ENCODE measurements at regions not wholly inside any gene's neighbourhood (a gene's known extent, or its start where the extent isn't known, plus 50 kb on each side); places are given as distances from the start of the nearest gene placed in this dataset.
"Not testable (repeated sequence)": the region's sequence is repeated elsewhere in the genome, so short reads cannot be mapped to it uniquely, and the experiment has no call there.

DNA sequence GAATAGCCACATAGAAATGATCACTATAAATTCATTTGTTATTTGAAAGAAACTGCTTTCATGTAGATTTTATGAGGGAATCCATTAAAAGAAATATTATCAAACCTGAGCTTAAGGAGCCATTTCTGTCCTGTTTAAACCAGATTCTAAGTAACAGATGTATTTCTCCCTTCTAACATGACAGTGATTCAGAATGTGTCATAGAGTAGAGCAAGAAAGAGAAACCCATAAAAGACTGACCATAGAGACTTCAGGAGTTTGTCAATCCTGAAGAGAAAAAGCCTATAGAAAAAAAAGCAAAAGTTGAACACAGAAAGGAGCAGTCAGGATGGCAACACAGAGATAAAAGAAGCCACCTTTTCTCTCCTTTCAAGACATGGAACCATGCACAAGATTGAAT, 390.6 kb downstream of the PRIM2 start:
- H3K4me3 Mint-ChIP-seq; H3K27ac Mint-ChIP-seq; H3K4me1 Mint-ChIP-seq (ENCODE audit: low read depth); H3K27me3 Mint-ChIP-seq; H3K36me3 Mint-ChIP-seq (ENCODE audit: low read depth); DNase-seq; H3K9me3 Mint-ChIP-seq: not testable (repeated sequence)

DNA sequence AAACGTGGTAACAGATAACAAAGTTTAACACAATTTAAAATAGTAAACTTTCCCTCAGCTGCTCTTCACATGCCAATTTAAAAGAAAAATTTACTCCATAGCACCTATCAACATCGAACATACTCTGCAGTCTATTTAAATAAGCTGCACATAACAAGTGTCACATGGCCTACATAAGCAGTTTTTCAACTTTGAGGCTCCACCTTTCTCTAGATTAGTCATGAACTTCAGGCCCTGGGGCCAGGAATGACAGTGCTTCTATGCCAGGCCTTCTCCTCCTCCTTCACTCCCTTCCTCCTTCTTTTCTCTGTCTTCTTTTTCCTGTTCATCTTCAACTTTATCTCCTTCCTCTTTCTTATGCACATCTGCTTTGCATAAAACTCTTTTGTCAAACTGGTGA, 405.1 kb downstream of the PRIM2 start:
- not testable (repeated sequence) for H3K4me3 Mint-ChIP-seq; H3K4me1 Mint-ChIP-seq (ENCODE audit: low read depth); H3K27me3 Mint-ChIP-seq

DNA sequence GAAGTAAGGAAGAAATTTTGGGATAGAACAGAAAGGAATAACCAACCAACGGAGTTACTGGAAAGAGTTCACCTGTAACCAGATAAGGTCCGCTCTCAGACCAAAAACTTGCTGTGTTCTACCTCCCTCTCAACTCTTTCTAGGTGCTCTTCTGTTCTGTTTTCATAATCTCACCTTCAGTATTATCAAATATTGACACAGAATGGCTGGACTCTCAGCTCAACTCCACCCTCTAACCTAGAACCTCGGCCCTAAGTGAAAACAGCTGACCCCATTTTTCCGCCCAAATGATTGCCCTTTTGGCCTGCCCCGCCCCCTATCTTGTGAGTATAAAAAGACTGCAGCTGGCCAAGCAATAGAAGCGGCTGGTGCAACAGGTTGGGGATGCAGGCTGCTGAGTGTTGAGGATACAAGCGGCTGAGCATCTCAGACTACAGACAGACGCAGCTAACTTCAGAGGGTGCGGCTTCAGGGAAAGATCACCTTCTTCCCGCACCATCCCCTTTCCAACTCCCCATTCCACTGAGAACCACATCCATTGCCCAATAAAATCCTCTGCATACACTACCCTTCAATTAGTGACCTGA, 406.5 kb downstream of the PRIM2 start:
- not testable (repeated sequence) for H3K4me3 Mint-ChIP-seq; H3K4me1 Mint-ChIP-seq (ENCODE audit: low read depth); H3K9me3 Mint-ChIP-seq; H3K27me3 Mint-ChIP-seq; DNase-seq; H3K36me3 Mint-ChIP-seq (ENCODE audit: low read depth); H3K27ac Mint-ChIP-seq

More for the DNA sequence above, 405.1 kb downstream of the PRIM2 start:
- H3K9me3 Mint-ChIP-seq; H3K27ac Mint-ChIP-seq; H3K36me3 Mint-ChIP-seq (ENCODE audit: low read depth); DNase-seq: not testable (repeated sequence)

DNA sequence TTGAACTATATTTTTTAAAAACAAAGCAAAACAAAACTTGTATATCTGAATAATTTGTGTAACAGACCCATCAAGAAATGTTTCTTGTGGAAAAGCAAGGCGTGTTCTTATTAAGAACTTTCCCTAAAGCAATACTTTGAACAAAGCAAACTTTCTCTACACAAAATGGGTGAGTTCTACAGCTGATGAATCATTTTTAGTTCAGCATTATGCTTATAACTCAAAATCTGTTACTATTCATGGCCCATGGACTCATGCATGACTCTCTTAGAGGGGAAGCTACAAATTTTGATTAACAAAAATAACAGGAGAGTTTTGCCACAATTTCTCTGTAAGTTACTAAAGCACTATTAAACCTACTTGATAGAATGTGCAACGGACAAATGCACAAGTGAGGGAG, 412.0 kb downstream of the PRIM2 start:
- not testable (repeated sequence) for H3K4me3 Mint-ChIP-seq; H3K9me3 Mint-ChIP-seq; H3K36me3 Mint-ChIP-seq (ENCODE audit: low read depth); DNase-seq; H3K27ac Mint-ChIP-seq; H3K27me3 Mint-ChIP-seq; H3K4me1 Mint-ChIP-seq (ENCODE audit: low read depth)

DNA sequence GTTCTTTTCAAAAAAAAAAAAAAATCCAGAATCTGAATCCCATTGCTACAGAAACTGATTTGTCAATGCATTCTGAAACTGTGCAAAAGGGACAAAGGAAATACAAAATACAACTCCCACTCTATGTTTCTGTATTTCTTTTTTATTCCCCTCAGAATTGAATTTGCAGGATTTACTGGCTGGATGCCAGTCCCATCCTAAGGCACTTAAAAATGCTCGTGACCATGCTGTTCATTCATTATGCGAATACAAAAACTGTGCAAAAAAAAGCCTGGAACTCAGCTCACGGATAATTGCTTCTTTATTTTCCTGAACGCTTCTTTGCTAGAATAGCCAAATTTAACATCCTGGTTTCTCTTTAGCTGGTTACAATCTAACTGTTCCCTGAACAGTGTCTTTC, 413.3 kb downstream of the PRIM2 start:
- H3K27me3 Mint-ChIP-seq; H3K4me1 Mint-ChIP-seq (ENCODE audit: low read depth): not testable (repeated sequence)

DNA sequence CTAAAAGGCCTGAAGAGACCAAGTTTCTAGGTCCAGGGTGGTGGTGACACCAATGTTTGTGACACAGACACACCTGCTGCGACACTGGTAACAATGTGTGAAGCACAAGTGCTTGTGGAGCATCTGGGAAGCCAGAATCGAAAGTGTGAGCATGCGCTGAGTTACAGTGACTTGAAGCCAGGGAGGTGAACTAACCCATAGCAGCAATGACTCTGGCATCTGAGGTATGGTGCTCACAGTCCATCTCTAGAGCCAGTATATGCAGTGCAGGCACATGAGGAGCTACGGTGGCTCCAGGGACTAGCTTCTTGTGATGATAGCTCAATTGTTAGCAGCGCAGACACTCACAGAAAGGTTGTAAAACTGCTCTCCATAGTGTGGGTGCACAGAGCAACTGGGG, 430.3 kb downstream of the PRIM2 start:
- H3K36me3 Mint-ChIP-seq (ENCODE audit: low read depth), result not testable (repeated sequence)

More for the DNA sequence above, 413.3 kb downstream of the PRIM2 start:
- H3K36me3 Mint-ChIP-seq (ENCODE audit: low read depth); H3K4me3 Mint-ChIP-seq; H3K9me3 Mint-ChIP-seq; H3K27ac Mint-ChIP-seq; DNase-seq: not testable (repeated sequence)

DNA sequence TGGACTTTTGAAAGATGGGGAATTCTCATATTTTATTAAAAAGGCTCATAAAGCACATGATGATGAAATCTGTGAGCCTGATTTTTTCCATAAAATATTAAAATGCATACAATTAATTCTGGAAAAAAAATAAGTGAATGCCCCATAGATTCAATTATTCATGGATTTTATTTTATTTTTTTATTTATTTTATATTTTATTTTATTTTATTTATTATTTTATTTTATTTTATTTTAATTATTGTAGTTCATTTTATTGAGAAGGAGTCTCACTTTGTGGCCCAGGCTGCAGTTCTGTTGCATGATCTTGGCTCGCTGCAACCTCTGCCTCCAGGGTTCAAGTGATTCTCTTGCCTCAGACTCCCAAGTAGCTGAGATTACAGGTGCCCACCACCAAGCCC, 442.4 kb downstream of the PRIM2 start:
- not testable (repeated sequence) for H3K36me3 Mint-ChIP-seq (ENCODE audit: low read depth); H3K4me3 Mint-ChIP-seq; H3K9me3 Mint-ChIP-seq

More for the DNA sequence above, 430.3 kb downstream of the PRIM2 start:
- DNase-seq; H3K9me3 Mint-ChIP-seq; H3K4me1 Mint-ChIP-seq (ENCODE audit: low read depth); H3K4me3 Mint-ChIP-seq; H3K27ac Mint-ChIP-seq; H3K27me3 Mint-ChIP-seq: not testable (repeated sequence)

DNA sequence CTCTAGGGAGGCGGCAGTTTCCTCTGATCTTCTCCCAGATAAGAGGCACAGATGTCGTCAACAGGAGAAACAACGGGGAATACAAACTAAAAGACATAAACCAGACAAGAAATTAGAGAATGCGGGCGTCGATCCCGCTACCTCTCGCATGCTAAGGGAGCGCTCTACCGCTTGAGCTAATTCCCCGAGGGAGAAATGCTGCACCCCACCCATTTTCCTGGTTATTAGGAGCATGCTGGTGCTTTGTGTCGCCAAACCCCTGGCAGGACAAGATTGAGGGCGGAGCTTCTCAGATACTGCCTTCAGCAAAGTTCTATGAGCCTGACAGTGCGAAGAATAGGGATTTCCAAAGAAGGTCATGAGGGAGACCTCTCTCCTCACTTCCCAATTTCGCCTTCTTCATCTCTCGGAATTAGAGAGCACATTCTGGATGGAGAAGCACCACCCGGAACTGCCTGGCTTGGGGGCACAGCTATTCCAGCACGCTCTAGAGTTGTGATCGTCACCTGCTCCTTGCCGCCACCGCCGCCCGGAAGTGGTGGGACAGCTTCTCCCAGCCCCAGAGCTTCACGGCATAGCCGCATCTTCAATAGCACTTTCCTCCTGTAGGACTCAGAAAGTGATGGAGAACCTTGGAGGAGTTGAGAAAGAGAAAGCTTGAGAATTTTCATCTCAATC, 475.4 kb downstream of the PRIM2 start:
- not testable (repeated sequence) for H3K27ac Mint-ChIP-seq; DNase-seq; H3K36me3 Mint-ChIP-seq (ENCODE audit: low read depth); H3K9me3 Mint-ChIP-seq
- Mint-ChIP-seq H3K4me3 (peak overlapping the region; percentile 10), H3K27me3 (peaks cover 46% of the 10 kb centered on the region), H3K4me1 (ENCODE audit: low read depth) (peaks cover 12% of the 10 kb centered on the region)

More for the DNA sequence above, 442.4 kb downstream of the PRIM2 start:
- not testable (repeated sequence) for DNase-seq; H3K27me3 Mint-ChIP-seq; H3K27ac Mint-ChIP-seq; H3K4me1 Mint-ChIP-seq (ENCODE audit: low read depth)

DNA sequence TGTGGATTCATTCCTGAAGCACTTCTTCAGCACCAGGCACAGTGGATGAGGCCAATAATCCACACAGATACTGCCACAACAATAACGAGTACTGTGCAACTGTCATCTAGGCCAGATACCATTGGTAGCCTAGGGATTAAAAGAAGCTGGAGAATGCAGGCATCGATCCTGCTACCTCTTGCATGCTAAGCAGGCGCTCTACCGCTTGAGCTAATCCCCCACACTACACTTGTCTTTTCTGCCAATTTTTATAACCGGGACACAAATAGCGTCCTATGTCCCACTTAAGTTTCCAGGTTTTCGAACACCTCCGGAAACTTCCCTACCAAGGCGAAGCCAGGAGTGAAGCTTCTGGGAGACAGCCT, 475.9 kb downstream of the PRIM2 start:
- not testable (repeated sequence) for DNase-seq

DNA sequence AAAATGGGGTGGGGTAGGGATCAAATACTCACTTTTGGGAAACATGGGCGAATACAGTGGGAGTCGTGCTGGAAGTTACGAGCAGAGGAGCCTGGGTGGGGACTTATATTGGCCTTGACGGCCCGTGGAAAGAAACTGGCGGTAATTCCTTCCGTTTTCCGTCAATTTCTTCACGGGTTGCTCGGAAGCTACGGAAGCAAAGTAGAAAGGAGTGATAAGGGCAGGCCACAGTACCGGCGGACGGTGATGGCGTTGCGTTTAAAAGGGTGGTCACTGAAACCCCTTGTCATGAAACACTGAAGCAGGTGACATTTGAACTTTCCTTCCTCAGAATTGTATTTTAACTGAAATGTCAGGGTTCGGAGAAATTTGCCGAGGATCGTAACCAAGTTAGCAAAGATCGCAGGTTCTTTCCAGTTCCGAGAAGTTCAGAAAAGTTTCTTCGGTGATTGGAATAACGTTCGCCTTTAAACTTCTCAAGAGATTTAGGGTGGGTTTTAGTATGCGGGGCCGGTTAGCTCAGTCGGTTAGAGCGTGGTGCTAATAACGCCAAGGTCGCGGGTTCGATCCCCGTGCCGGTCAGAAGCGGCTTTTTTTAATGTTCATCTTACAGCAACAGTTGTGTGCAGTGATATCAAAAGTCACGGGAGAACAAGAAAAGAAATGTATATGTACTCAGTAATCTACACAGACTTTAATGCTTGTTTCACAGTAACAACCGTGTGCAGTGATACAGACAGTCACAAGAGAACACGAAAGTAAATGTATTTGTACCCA, 482.5 kb downstream of the PRIM2 start:
- H3K4me1 Mint-ChIP-seq (ENCODE audit: low read depth); H3K9me3 Mint-ChIP-seq; DNase-seq; H3K36me3 Mint-ChIP-seq (ENCODE audit: low read depth): not testable (repeated sequence)
- Mint-ChIP-seq H3K27me3 (peaks cover 36% of the 10 kb centered on the region), H3K27ac (peak overlapping the region; percentile 83), H3K4me3 (peak overlapping the region; percentile 59)

More for the DNA sequence above, 475.9 kb downstream of the PRIM2 start:
- H3K4me1 Mint-ChIP-seq (ENCODE audit: low read depth), result peaks cover 12% of the 10 kb centered on the region
- H3K27me3 Mint-ChIP-seq, result peaks cover 46% of the 10 kb centered on the region
- H3K27ac Mint-ChIP-seq; H3K4me3 Mint-ChIP-seq; H3K9me3 Mint-ChIP-seq; H3K36me3 Mint-ChIP-seq (ENCODE audit: low read depth): not testable (repeated sequence)

DNA sequence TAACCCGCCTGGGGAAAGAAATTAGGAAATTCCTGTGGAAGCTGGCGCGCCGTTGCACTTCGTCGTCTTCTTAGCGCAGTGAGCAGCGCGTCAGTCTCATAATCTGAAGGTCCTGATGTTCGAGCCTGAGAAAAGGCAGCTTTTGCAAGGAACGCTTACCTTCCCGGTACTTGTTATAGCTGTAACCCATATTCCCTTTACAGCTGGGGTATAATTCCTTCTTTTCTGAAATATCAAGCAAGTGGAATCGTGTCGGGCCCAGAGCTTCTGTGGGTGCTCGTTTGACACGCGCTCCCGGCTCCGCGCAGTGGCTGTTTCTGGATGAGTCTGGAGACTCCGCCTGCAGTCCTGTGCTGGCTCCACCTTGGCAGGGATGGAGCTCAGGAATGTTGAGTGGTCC, 491.2 kb downstream of the PRIM2 start:
- peaks cover 39% of the 10 kb centered on the region for H3K27me3 Mint-ChIP-seq
- not testable (repeated sequence) for H3K4me3 Mint-ChIP-seq

DNA sequence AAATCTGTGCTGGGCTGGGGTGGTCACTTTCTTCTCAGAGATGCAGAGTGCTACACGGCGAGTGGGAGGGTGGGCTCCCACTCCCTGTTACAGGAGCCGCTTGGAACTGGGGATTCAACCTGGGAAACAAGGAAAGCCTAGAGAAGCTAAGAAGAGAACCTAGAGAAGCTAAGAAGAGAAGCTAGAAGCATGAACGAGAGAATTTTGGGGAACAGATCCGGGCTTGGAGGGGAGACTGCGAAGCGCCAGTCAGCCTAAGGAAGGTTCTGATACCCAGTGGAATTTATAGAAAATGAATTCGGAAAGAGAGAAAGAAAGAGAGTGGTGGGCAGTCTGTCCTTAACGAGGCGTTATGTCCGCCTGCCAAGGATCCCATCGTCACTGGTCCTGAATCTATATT, 492.0 kb downstream of the PRIM2 start:
- not testable (repeated sequence) for H3K4me1 Mint-ChIP-seq (ENCODE audit: low read depth); H3K4me3 Mint-ChIP-seq; H3K9me3 Mint-ChIP-seq; H3K27ac Mint-ChIP-seq; H3K36me3 Mint-ChIP-seq (ENCODE audit: low read depth); DNase-seq
- H3K27me3 Mint-ChIP-seq, result peaks cover 43% of the 10 kb centered on the region

More for the DNA sequence above, 491.2 kb downstream of the PRIM2 start:
- H3K4me1 Mint-ChIP-seq (ENCODE audit: low read depth); H3K9me3 Mint-ChIP-seq; DNase-seq; H3K27ac Mint-ChIP-seq; H3K36me3 Mint-ChIP-seq (ENCODE audit: low read depth): not testable (repeated sequence)

DNA sequence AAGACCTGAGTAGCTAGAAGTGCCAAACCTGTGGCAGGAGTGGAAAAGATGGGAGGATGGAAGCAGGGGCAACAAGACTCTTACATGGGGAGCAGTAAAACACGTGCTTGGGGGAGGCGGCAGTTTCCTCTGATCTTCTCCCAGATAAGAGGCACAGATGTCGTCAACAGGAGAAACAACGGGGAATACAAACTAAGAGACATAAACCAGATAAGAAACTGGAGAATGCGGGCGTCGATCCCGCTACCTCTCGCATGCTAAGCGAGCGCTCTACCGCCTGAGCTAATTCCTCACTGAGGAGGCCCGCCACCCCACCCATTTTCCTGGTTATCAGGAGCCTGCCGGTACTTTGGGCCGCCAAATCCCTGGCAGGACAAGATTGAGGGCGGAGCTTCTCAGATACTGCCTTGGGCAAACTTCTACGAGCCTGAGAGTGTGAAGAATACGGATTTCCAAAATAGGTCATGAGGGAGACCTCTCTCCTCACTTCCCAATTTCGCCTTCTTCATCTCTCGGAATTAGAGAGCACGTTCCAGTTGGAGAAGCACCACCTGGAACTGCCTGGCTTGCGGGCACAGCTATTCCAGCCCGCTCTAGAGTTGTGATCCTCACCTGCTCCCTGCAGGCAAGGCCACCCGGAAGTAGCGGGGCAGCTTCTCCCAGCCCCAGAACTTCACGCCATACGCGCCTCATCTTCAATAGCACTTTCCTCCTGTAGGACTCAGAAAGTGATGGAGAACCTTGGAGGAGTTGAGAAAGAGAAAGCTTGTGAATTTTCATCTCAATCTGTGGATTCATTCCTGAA, 496.0 kb downstream of the PRIM2 start:
- peaks cover 35% of the 10 kb centered on the region for H3K27me3 Mint-ChIP-seq
- not testable (repeated sequence) for H3K4me3 Mint-ChIP-seq; H3K36me3 Mint-ChIP-seq (ENCODE audit: low read depth); H3K9me3 Mint-ChIP-seq; H3K27ac Mint-ChIP-seq; H3K4me1 Mint-ChIP-seq (ENCODE audit: low read depth); DNase-seq

DNA sequence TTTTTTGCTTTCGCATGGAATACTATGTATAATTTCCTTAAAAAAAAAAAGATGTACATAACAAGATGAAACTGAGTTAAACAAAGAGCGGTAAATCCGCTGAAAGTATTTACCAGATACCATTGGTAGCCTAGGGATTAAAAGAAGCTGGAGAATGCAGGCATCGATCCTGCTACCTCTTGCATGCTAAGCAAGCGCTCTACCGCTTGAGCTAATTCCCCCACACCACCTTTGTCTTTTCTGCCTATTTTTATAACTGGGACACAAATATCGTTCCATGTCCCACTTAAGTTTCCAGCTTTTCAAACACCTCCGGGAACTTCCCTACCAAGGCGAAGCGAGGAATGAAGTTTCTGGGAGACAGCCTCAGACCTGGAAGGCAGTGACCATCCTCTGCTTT, 498.4 kb downstream of the PRIM2 start:
- not testable (repeated sequence) for H3K27ac Mint-ChIP-seq; H3K9me3 Mint-ChIP-seq; H3K4me1 Mint-ChIP-seq (ENCODE audit: low read depth); DNase-seq; H3K36me3 Mint-ChIP-seq (ENCODE audit: low read depth); H3K4me3 Mint-ChIP-seq
- peaks cover 19% of the 10 kb centered on the region for H3K27me3 Mint-ChIP-seq

Data from activated T-cell treated with anti-CD3 and anti-CD28 coated beads, Interleukin-2, amount 50 U/mL, for 24 hours (primary cell).